Dermis blood vessel endothelial cell (primary cell): ENCODE measurements at regions not wholly inside any gene's neighbourhood (a gene's known extent, or its start where the extent isn't known, plus 50 kb on each side); places are given as distances from the start of the nearest gene placed in this dataset.
"Not testable (repeated sequence)": the region's sequence is repeated elsewhere in the genome, so short reads cannot be mapped to it uniquely, and the experiment has no call there.

Experiments used
- DNase-seq: peaks from one replicate; pipeline ENCODE4 v3.0.0; 2010

DNA sequence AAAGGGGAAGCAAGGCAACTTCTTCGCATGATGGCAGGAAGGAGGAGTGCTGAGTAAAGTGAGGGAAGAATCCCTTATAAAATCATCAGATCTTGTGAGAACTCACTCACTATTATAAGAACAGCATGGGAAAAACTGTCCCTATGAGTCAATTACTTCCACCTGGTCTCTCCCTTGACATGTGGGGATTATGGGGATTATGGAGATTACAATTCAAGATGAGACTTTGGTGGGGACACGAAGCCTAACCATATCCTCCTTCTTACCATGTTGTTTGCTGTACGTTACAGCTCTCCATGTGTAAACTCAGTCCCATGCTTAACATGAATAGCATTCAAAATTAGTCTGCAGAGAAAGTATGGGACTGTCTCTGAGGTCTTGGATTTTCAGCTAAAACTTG is 1096.8 kb upstream of the ACVR2A start:
- no peak for DNase-seq

DNA sequence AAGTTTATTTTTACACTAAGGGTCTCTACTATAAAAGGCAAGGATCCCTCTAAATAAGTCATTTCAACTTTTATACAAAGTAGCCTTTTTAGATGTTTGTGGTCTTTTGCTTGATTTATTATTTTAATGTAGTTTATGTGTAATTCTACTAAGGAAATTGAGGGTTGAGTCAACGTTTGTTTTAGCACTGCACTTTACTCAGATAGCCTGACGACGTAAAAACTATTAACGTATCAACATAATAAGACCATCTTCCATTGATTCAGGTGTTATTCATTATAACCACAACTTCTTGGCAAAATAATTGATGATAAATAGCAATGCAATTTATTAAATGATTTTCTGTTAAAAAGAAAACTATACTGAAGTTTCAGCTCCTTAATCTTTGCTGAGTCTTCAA is 1103.6 kb upstream of the ACVR2A start:
- DNase-seq = no peak

GRCh38 chr2:146734821-146735190 is 1110.0 kb upstream of the ACVR2A start:
- peak; percentile 1 for DNase-seq

DNA sequence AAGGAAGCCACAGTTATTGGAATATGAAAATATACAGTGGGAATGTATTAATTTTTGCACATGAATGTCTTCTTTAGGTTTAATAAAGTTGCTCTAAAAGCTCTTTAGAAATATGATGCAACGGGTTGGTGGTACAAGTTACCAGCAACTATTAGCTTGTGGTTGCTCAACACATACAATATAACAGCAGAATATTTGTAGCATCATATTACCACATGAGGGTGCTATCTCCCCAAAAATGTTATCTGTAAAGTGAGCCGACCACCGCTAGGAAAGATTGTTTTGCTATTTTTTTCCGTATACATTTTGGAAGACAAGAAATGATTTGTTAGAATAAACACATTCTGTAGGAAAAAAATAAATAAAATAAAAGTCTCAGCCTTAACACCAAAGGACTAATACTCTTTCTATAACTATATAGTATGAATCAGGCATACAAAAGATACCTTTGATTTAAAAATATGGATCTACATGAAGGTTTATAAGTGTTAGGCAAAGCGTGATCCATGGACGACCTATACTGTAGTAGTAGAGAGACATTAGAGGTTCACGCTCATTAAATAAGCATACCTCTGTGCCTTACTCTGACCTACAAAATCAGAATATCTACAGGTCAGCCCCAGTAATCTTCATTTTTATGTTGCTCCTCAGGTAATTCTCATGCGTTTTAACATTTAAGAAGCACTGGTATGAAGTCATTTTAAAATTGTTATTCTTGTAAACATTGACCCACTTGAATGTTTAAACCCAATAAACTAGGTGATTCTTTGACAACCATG is 1110.6 kb upstream of the ACVR2A start:
- DNase-seq = peak; percentile 75

DNA sequence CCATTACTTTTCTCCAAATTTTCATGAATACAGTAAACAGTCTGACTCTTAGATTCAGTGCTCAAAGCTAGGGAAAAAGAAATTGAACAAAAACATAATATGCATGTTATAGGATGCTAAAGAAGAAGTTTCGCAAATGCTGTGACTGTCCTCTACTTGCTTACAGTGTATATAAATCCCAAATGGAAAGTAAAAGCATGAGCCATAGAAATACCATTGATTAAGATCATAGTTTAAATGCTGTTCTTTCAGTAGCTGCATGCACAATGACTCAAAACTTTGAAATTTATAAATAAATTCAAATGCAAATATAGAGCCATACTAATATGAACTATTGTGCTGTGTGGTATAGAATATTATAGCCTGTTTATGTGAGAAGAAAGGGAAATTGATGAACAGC is 1113.9 kb upstream of the ACVR2A start:
- DNase-seq = no peak

GRCh38 chr2:146721486-146721885 is 1123.3 kb upstream of the ACVR2A start:
- no peak for DNase-seq

GRCh38 chr2:146720170-146720569 is 1124.7 kb upstream of the ACVR2A start:
- DNase-seq = no peak

DNA sequence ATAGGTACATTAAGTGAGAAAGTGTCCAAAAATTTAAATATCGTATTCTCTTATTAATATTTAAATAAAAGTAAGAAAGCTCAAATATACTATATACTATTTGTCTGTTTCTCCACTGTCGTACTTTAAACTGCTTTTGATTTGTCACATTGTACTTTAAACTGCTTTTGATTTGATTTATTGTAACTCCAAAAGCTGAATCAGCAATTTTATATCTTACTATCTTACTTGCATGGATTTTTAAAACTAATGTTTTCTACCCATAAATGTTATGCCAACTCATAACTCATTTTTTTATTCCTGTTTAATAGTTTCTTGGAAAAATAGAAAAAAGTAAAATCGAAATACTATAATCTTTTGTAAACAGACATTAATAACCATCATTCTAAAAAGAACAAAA is 1128.2 kb upstream of the ACVR2A start:
- DNase-seq = no peak

DNA sequence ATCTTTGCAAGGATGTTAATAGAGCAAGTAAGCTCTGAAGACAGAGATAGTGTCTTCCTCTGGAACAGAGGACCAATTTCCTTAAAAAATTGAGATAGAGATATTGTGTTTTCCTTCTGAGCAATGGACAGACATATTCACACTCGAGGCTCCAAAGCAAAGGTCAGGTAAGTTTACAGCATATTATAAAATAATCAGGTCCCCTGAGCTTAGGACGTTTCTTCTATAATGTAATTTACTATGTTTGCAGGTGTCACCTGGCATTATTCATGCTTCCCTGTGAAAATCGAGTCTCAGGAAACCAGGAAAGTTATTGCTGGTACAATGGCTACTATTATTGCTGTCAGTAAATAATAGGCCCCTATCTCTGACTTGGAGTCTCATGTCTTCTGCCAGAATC is 1135.8 kb upstream of the ACVR2A start:
- DNase-seq = no peak

DNA sequence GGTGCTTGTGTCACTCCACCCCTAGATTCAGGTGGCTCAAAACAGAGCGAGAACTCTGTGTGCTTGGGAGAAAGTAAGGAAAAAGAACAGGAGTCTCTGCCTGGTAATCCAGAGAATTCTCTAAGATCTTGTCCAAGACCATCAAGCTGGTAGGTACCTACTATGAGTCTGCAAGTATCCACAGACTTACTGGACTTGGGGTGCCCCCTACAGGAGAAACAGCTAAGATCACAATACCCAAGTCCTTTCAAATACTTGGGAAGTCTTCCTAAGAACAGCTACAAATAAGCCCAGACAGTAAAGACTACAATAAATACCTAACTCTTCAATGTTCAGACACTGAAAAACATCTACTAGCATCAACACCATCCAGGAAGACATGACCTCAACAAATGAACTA is 1143.6 kb upstream of the ACVR2A start:
- peak; percentile 8 for DNase-seq

DNA sequence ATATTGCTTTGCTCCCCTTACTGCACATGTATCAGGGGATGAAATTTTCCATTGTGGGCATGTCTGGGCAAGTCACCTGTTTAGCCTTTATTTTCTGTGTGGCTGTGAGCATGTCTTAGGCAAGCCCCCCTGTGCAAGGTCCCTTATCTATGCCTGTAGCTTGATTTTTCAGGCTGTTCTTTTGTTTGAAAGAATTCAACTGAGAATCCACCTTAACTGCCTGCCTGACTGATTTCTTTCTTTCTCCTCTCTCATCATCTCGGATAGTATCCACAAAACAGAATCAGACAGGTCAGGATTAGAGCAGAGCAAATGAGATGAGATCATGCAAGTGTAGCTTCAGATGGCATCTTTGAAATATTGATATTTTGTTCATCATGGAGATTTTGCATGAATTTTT is 1147.5 kb upstream of the ACVR2A start:
- no peak for DNase-seq

- DNase-seq = not testable (repeated sequence)
Measured at GRCh38 chr2:146696787-146697186, 1148.0 kb upstream of the ACVR2A start.

DNA sequence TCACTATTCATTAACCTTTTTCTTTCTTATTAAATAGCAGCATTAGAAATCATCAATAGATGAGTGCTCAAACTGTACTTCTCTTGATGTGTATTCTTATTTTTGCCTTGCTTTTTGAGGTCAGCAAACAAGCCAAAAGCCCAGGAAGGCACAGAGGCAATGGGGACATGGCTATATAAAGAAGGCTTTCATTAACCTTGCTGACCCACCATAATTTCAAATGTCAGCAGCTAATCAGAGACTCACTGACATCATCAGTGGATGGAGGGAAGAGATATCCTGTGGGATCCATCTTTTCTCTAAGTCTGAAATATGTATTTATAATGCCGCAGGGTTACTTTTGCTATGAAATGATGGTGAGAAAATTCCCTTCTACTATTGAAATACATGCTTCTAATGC is 1162.8 kb upstream of the ACVR2A start:
- DNase-seq = no peak

GRCh38 chr2:146678516-146678915 is 1166.3 kb upstream of the ACVR2A start:
- no peak for DNase-seq

DNA sequence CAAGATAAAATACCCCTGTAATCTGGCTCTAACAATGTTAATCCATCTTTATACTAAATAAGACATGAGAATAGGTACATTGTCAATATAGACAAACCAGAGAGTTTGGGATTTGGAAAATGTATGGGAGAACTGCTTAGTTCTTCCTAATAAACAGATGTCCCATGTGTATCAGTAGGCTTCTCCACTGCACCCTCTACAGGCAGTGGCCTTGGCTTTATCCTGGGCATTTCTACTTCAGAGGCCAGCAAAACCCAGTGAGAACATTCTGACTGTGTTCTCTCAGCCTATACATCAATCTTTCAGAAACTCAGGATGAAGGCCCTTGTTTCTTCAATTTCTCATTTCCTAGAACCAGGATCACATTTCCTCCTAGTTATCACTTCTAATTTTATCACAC is 1167.5 kb upstream of the ACVR2A start:
- DNase-seq = no peak

DNA sequence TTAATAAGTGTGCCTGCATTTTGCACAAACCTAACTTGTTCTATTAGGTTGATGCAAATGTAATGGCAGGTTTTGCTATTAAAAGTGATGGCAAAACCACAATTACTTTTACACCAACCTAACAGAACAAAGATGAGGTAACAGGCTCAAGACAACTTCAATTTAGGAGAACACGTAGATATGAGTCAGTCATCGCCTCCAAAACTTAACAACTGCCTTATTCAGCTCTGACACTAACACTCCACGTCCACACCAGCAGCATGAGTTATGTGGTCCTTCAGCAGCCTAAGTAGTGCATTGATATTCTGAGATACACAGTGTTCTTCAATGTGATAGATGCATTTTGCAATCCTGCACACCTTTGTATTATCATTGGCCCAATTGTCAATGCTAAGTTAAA is 1175.1 kb upstream of the ACVR2A start:
- no peak for DNase-seq

- DNase-seq = peak; percentile 49
Measured at GRCh38 chr2:146666340-146666739, 1178.5 kb upstream of the ACVR2A start.

- DNase-seq = no peak
Measured at GRCh38 chr2:146665800-146666199, 1179.0 kb upstream of the ACVR2A start.

GRCh38 chr2:146661473-146662096 is 1183.2 kb upstream of the ACVR2A start:
- peak; percentile 60 for DNase-seq

DNA sequence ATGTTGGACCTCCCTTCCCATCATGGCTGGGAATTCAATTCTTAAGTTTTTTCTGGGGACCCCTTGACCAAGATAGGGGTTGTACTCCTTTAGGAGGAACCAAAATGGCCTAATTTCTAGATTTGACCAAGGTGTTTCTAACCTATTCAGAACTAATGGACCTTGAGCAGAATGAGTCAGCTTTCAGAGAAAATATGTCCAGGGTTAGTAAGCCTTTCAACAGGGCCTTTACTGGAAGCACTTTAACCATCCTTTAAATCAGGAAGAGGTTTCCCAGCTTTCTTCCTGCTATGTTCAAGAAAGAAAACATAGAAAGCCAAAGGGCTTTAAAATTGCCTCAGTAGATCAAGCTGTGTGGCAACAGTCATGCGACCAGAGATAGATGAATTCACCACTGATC is 1184.9 kb upstream of the ACVR2A start:
- no peak for DNase-seq

DNA sequence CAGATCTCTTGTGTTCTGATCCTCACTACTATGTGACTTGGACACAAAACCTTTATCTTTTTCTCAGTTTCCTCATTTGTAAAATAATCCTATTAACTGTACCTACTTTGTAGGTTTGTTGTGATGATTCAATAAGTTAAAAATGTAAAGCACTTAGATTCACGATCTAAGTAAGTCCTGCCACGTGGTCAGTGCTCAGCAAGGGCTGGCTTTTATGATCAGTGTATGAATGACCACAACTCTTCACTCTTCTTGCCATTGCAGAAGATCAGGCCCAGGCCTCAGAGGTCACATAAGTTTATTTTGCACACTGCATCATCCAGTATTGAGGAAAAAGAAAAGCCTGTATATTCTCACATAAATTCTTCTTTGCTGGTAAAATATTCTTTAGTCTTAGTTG is 1192.5 kb upstream of the ACVR2A start:
- no peak for DNase-seq

DNA sequence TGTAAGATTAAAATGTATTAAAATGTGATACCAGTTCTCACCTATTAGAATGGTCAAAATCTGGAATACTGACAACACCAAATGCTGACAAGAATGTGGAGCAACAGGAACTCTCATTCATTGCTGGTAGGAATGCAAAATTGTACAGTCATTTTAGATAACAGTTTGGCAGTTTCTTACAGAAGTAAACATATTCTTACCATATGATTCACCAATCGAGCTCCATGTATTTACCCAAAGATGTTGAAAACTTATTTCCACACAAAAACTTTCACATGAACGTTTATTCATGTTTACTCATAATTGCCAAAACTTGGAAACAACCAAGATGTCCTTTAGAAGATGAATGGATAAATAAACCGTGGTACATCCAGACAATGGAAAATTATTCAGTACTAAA is 1193.5 kb upstream of the ACVR2A start:
- no peak for DNase-seq

DNA sequence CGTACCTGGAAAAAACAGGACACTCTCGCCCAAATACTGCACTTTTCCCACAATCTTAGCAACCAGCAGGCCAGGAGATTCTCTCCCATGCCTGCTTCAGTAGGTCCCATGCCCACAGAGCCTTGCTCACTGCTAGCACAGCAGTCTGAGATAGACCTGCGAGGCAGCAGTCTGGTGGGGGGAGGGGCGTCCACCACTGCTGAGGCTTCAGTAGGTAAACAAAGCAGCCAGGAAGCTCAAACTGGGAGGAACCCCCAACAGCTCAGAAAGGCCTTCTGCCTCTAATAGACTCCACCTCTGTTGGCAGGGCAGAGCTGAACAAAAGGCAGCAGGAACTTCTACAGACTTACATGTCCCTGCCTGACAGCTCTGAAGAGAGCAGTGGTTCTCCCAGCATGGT is 1202.8 kb upstream of the ACVR2A start:
- DNase-seq = no peak

- no peak for DNase-seq
Measured at GRCh38 chr2:146634230-146635097, 1210.4 kb upstream of the ACVR2A start.
